Aorta (tissue), 5 donors: ENCODE measurements at regions not wholly inside any gene's neighbourhood (a gene's known extent, or its start where the extent isn't known, plus 50 kb on each side); places are given as distances from the start of the nearest gene placed in this dataset.

ENCODE experiments used
- ATAC-seq: fragments of 200-7000 bp; cut with Tn5 transposase; one replicate; pipeline ENCODE4 v1.9.1; 2022; ENCODE audit warnings: moderate library complexity; ENCODE audit not compliant: low FRiP score
- DNase-seq, 2 donors: peaks; one replicate each; pipeline ENCODE4 v3.0.0-alpha.2; 2020
- H3K27ac ChIP-seq, 2 donors: one replicate each; pipeline ENCODE4 v1.5.1; 2013; ENCODE audit warnings: low read length in 2 of 2, mild to moderate bottlenecking in 2 of 2, moderate library complexity in 2 of 2, control low read depth in 1 of 2, inconsistent platforms in 1 of 2, low read depth in 1 of 2
- H3K27me3 ChIP-seq, 2 donors: one replicate each; pipeline ENCODE4 v1.6.1; 2013; ENCODE audit warnings: control low read depth in 1 of 2, low read length in 1 of 2, mild to moderate bottlenecking in 1 of 2, moderate library complexity in 1 of 2; ENCODE audit not compliant: insufficient read depth in 2 of 2, control insufficient read depth in 1 of 2
- H3K36me3 ChIP-seq, 2 donors: one replicate each; pipeline ENCODE4 v1.6.1; 2013; ENCODE audit warnings: control low read depth in 1 of 2, low read length in 1 of 2, mild to moderate bottlenecking in 1 of 2; ENCODE audit not compliant: insufficient read depth in 2 of 2, control insufficient read depth in 1 of 2
- H3K4me1 ChIP-seq, 2 donors: one replicate each; pipeline ENCODE4 v1.6.1; 2013; ENCODE audit warnings: low read length in 2 of 2, control low read depth in 1 of 2, mild to moderate bottlenecking in 1 of 2, moderate library complexity in 1 of 2; ENCODE audit not compliant: insufficient read depth in 2 of 2, control insufficient read depth in 1 of 2
- H3K4me3 ChIP-seq, 2 donors: one replicate each; pipeline ENCODE4 v1.5.1; 2013; ENCODE audit warnings: low read length in 2 of 2, control low read depth in 1 of 2, mild to moderate bottlenecking in 1 of 2
- H3K9me3 ChIP-seq: one replicate; pipeline ENCODE4 v1.6.1; 2013; ENCODE audit warnings: mild to moderate bottlenecking, low read length; ENCODE audit not compliant: control insufficient read depth
- WGBS, 2 donors: extraction: QIAGEN DNeasy Blood & Tissue Kit; methylation state at CpG; one replicate each; pipeline ENCODE4 v1.1.7; 2013; 5-methylcytosine and 5-hydroxymethylcytosine counted together
- intact Hi-C, 2 donors: fragments of 100-400 bp; cut with DNase I; formaldehyde crosslinking; loops; one replicate each; pipeline versions ENCODE4 v1.14.2 to v1.15.0; 2022
- donor health status: healthy with polysubstance abuse.
- donor health status: Bipolar disorder and iron deficiency.
- donor health status: DM: no; HTN: no; CAD: no.
- donor health status: DM: no; HTN: no; CAD: no.
- donor health status: DM: yes; HTN: yes; CAD: no.

DNA sequence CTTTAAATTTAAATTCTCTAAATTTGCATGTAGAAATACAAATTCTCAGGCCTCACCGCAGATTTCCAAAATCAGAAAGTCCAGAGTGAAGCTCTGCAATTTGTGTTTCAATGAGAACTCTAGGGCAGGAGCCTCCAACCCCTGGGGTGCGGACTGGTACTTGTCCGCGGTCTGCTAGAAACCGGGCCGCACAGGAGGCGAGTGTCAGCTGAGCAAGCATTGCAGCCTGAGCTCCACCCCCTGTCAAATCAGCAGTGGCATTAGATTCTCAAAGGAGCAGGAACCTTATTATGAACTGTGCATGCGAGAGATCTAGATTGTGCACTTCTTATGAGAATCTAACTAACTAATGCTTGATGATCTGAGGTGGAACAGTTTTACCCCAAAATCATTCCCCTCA is 203.0 kb upstream of the PCSK2 start:
- Histone ChIP-seq H3K27ac (no peak overlapping the region), H3K27me3 (no peaks in the 10 kb centered on the region), H3K9me3 (peaks cover 2% of the 10 kb centered on the region), H3K36me3 (no peaks in the 10 kb centered on the region), H3K4me1 (no peaks in the 10 kb centered on the region), H3K4me3 (no peak overlapping the region)
- ATAC-seq (no peak), DNase-seq (no peak)
- WGBS, 2 donors: 20 to 23% methylated on average over 8 of the region's 8 CpGs
- intact Hi-C loops: no loop called here

DNA sequence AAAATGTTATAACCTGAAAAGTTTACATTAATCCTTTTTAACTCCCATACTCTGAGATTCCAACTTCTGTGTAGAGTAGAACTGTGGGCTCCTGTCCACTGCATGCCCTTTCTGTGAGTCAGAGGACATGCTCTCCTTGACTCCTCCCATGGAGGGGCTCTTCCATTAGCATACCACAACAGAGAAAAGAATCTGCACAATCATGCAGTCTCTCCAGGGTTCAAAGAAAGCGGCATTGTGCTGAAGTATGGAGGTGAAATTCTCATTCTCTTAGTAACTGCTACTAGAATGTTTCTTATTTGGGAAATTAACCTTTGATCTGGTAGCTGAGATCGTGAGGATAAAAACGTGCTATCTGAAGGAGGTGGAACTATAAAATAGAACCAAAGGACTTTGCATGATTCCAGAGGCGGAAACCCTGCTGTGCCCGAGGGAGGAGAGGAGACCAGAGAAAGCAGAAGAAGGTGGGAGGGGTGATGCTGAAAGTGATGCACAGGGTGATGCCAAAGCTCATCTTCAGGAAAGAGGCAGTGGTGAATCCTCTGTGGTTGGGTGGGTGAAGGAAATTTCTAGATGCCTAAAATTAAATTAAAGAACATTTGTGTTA is 202.2 kb upstream of the PCSK2 start:
- H3K27me3 ChIP-seq: no peaks in the 10 kb centered on the region
- no peaks in the 10 kb centered on the region for H3K4me1 ChIP-seq
- DNase-seq (no peak), ATAC-seq (no peak)
- intact Hi-C loops: no loop called here
- no peaks in the 10 kb centered on the region for H3K36me3 ChIP-seq
- H3K4me3 ChIP-seq: no peak overlapping the region
- WGBS, 2 donors: 35 to 37% methylated on average over 5 of the region's 5 CpGs
- H3K9me3 ChIP-seq: peaks cover 2% of the 10 kb centered on the region
- H3K27ac ChIP-seq: no peak overlapping the region

GRCh38 chr20:17026346-17026745 is 200.5 kb upstream of the PCSK2 start:
- Histone ChIP-seq H3K36me3 (no peaks in the 10 kb centered on the region), H3K27me3 (no peaks in the 10 kb centered on the region), H3K9me3 (peaks cover 2% of the 10 kb centered on the region), H3K27ac (no peak overlapping the region), H3K4me1 (no peaks in the 10 kb centered on the region), H3K4me3 (no peak overlapping the region)
- 87 to 89% methylated on average over 2 of the region's 2 CpGs for WGBS, 2 donors
- DNase-seq: no peak
- intact Hi-C loops: no loop called here
- ATAC-seq: no peak

GRCh38 chr20:17029698-17030097 is 197.1 kb upstream of the PCSK2 start:
- no peak overlapping the region for H3K4me3 ChIP-seq
- H3K36me3 ChIP-seq: no peaks in the 10 kb centered on the region
- DNase-seq: no peak
- intact Hi-C loops: no loop called here
- no peak overlapping the region for H3K27ac ChIP-seq
- no peaks in the 10 kb centered on the region for H3K27me3 ChIP-seq
- ATAC-seq: no peak
- H3K4me1 ChIP-seq: no peaks in the 10 kb centered on the region
- WGBS, 2 donors: 48 to 55% methylated on average over 4 of the region's 4 CpGs
- peaks cover 2% of the 10 kb centered on the region for H3K9me3 ChIP-seq

DNA sequence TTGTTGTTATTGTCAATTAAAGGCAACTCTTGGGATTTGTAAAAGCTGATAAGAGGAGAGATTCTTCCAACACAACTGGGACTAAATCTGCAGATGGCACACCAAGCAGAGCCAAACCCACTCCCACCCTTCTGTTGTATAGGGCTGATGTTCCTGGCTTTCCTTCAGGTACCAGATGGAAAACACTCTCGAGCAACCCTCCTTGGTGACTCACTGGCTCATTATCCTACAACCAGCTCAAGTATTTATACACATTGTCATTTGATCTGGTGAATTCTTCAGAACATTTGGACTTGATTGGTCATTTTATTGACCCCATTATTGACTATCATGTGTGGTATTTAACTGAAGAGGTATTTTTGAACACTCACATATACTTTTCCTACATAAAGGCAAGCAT is 190.3 kb upstream of the PCSK2 start:
- WGBS, 2 donors: 53 to 58% methylated on average over 1 of the region's 1 CpG
- no peak for ATAC-seq
- no peaks in the 10 kb centered on the region for H3K9me3 ChIP-seq
- H3K4me1 ChIP-seq: no peaks in the 10 kb centered on the region
- no peak overlapping the region for H3K27ac ChIP-seq
- H3K27me3 ChIP-seq: no peaks in the 10 kb centered on the region
- intact Hi-C loops: no loop called here
- DNase-seq: no peak
- no peaks in the 10 kb centered on the region for H3K36me3 ChIP-seq
- H3K4me3 ChIP-seq: no peak overlapping the region

GRCh38 chr20:17042122-17042521 is 184.7 kb upstream of the PCSK2 start:
- Histone ChIP-seq H3K4me1 (no peaks in the 10 kb centered on the region), H3K4me3 (no peak overlapping the region), H3K9me3 (no peaks in the 10 kb centered on the region), H3K36me3 (no peaks in the 10 kb centered on the region), H3K27me3 (peaks cover 0 to 3% of the 10 kb centered on the region in 2 donors), H3K27ac (no peak overlapping the region)
- DNase-seq (no peak), ATAC-seq (no peak)
- WGBS, 2 donors: 59 to 69% methylated on average over 1 of the region's 1 CpG
- intact Hi-C loops: no loop called here

DNA sequence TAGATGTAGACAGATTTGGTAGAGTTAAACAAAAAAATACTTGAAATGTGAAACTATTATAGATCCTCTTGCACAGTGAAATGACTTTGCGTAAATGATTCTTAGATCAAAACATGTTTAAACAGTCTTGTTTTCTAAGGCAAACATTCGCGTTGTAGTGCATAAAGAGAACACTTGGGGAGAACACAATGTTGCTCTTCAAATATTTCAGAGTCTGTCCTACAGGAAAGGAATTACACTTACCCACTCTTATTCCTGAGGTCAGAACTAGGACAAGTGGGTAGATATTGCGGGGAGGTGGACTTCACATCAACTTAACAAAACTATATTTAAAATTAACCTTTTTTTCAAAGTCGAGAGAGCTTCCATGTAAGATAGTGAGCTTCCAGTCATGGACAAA is 183.5 kb upstream of the PCSK2 start:
- WGBS, 2 donors: 84 to 89% methylated on average over 5 of the region's 5 CpGs

DNA sequence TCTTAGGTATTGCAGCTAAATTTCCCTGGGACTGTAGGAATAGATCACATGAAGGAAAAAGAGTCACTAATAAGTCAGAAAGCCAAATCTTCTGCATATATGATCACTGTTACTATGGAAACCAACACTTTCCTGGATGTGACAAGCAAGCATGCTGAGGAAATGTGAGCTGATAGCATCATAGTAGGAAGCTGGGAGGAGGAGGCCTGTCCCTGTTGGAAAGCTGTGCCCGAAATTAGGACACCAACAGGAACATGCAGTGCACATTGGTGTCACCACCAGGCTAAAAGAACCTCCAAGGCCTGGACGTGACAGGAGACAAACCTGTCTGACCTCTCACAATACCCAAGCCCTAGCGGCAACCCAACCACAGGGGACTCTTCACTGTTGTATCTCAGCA is 181.9 kb upstream of the PCSK2 start:
- Histone ChIP-seq H3K27me3 (peaks cover 0 to 3% of the 10 kb centered on the region in 2 donors), H3K9me3 (no peaks in the 10 kb centered on the region), H3K4me3 (no peak overlapping the region), H3K36me3 (no peaks in the 10 kb centered on the region), H3K27ac (no peak overlapping the region), H3K4me1 (no peaks in the 10 kb centered on the region)
- no peak for ATAC-seq
- intact Hi-C loops: no loop called here
- 54 to 72% methylated on average over 3 of the region's 3 CpGs for WGBS, 2 donors
- no peak for DNase-seq

More for the DNA sequence above, 183.5 kb upstream of the PCSK2 start:
- no peaks in the 10 kb centered on the region for H3K4me1 ChIP-seq
- no peaks in the 10 kb centered on the region for H3K36me3 ChIP-seq
- H3K27me3 ChIP-seq: peaks cover 0 to 3% of the 10 kb centered on the region in 2 donors
- H3K9me3 ChIP-seq: no peaks in the 10 kb centered on the region
- DNase-seq: no peak
- no peak overlapping the region for H3K27ac ChIP-seq
- intact Hi-C loops: no loop called here
- ATAC-seq: no peak
- no peak overlapping the region for H3K4me3 ChIP-seq

DNA sequence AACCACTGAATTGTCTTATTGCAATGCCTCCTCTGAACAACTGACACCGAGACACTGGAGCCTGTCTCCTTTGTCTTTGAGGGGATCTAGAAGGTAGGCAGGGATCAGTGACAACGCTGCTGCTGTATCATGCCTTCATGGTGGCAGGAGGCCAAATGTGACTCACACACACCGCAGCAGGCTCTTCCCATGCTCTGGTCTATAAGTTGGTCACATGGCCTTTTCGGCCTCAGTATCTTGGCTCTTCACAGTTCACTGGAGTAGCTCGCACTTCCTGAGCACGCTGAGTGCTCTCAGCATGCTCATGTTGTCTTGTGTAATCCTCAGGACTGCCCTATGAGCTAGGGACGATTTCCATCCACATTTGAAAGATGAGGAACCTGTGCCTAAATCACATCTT is 167.4 kb upstream of the PCSK2 start:
- WGBS, 2 donors: 72 to 76% methylated on average over 7 of the region's 7 CpGs
- Histone ChIP-seq H3K27ac (no peak overlapping the region), H3K4me1 (no peaks in the 10 kb centered on the region), H3K36me3 (no peaks in the 10 kb centered on the region), H3K27me3 (no peaks in the 10 kb centered on the region), H3K9me3 (peaks cover 8% of the 10 kb centered on the region), H3K4me3 (no peak overlapping the region)
- intact Hi-C loops: no loop called here
- no peak for ATAC-seq
- DNase-seq: no peak
